ENCODE measurements at regions not wholly inside any gene's neighbourhood (a gene's known extent, or its start where the extent isn't known, plus 50 kb on each side); places are given as distances from the start of the nearest gene placed in this dataset.

DNA sequence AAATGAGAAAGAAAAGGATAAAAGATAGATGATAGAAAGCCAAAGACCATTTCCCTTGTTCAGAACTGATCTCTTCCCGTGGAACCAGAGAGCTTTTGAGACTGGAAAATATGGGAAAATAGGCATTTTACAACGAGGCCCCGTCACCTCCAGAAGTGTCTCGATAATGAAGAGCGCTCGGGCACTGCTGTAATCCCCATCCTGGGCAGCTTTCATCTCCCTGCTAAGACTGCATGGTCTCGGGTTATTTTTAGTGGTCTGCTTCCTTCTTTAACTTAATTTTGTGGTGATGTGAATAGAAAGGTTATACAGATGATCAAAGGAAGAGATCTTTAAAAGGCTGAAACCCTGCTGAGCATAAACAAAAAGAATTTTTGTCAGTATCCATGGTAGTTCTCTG, 176.6 kb downstream of the METTL4 start:
- Histone ChIP-seq H3K36me3 (ENCODE audit: control insufficient read depth, insufficient read depth, low read length) (no peaks in the 10 kb centered on the region), H3K27me3 (replicated peaks; ENCODE audit: control insufficient read depth, insufficient read depth, low read length) (no peaks in the 10 kb centered on the region; the same call in 1 of the 2 replicates), H3K4me3 (ENCODE audit: low read depth, low read length) (no peak overlapping the region), H3K4me1 (no peaks in the 10 kb centered on the region), H3K9me3 (no peaks in the 10 kb centered on the region)
- Mint-ChIP-seq H3K9me3 (ENCODE audit: unreplicated experiment) (no peaks in the 10 kb centered on the region), H3K27me3 (ENCODE audit: insufficient read depth, unreplicated experiment) (no peaks in the 10 kb centered on the region), H3K27ac (ENCODE audit: unreplicated experiment) (no peak overlapping the region), H3K36me3 (ENCODE audit: insufficient read depth, unreplicated experiment) (no peaks in the 10 kb centered on the region), H3K4me1 (ENCODE audit: low read depth, unreplicated experiment) (no peaks in the 10 kb centered on the region), H3K4me3 (ENCODE audit: unreplicated experiment) (no peak overlapping the region)
- ChIA-PET POLR2A (no interaction called here), CTCF (no interaction called here)
- DNase-seq = no peak
- BruUV-seq (replicated peaks) = no TSS peak
- intact Hi-C loops (cut with micrococcal nuclease; ENCODE audit: unreplicated experiment) = no loop called here
- TF ChIP-seq, protein P1, sequence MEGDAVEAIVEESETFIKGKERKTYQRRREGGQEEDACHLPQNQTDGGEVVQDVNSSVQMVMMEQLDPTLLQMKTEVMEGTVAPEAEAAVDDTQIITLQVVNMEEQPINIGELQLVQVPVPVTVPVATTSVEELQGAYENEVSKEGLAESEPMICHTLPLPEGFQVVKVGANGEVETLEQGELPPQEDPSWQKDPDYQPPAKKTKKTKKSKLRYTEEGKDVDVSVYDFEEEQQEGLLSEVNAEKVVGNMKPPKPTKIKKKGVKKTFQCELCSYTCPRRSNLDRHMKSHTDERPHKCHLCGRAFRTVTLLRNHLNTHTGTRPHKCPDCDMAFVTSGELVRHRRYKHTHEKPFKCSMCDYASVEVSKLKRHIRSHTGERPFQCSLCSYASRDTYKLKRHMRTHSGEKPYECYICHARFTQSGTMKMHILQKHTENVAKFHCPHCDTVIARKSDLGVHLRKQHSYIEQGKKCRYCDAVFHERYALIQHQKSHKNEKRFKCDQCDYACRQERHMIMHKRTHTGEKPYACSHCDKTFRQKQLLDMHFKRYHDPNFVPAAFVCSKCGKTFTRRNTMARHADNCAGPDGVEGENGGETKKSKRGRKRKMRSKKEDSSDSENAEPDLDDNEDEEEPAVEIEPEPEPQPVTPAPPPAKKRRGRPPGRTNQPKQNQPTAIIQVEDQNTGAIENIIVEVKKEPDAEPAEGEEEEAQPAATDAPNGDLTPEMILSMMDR (IDR thresholded peaks at IDR 0.05; ENCODE audit: insufficient read depth in 1 of 2, low read depth in 1 of 2, low read length in 1 of 2, severe bottlenecking in 1 of 2, unreplicated experiment in 1 of 2) = no peak

DNA sequence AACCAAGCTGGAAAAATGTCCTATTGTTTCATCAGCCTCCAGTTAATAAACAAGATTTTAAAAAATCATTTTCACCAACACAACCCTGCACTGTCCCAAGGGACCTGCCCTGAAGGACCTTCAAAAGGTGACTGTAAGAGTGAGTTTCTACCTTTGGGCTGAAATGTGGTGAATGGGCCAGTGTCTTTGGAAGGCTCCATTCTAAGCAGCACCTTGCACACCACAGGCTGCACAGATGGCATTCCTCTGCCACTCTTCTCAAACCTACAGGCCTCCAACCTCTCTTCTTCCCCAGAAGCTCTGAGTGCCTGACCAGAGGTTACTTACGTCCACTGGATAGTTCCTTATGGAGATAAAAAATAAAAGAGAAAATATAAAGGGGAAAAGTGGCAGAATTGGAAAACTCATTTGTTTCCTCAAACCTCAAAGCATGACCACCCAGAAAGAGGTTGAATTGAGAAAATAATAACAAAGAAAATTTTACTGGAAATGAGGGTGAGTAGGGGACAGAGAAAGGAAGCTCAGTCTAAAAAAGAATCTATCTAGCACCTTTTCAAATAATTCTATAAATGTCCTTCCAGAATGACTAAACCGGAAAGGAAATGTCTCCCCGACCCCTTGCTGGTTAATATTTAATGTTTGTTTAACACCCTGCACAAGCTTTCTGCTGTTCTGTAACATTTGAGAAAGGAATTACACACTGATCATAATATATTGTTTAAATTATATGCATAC, 175.7 kb downstream of the METTL4 start:
- Mint-ChIP-seq H3K4me3 (ENCODE audit: unreplicated experiment) (no peak overlapping the region), H3K27ac (ENCODE audit: unreplicated experiment) (no peak overlapping the region), H3K4me1 (ENCODE audit: low read depth, unreplicated experiment) (no peaks in the 10 kb centered on the region), H3K27me3 (ENCODE audit: insufficient read depth, unreplicated experiment) (no peaks in the 10 kb centered on the region), H3K36me3 (ENCODE audit: insufficient read depth, unreplicated experiment) (no peaks in the 10 kb centered on the region), H3K9me3 (ENCODE audit: unreplicated experiment) (no peaks in the 10 kb centered on the region)
- Histone ChIP-seq H3K4me3 (ENCODE audit: low read depth, low read length) (no peak overlapping the region), H3K4me1 (no peaks in the 10 kb centered on the region), H3K27me3 (replicated peaks; ENCODE audit: control insufficient read depth, insufficient read depth, low read length) (no peaks in the 10 kb centered on the region; the same call in 1 of the 2 replicates), H3K9me3 (no peaks in the 10 kb centered on the region), H3K36me3 (ENCODE audit: control insufficient read depth, insufficient read depth, low read length) (no peaks in the 10 kb centered on the region)
- intact Hi-C loops (cut with micrococcal nuclease; ENCODE audit: unreplicated experiment) = no loop called here
- ChIA-PET CTCF (no interaction called here), POLR2A (no interaction called here)
- DNase-seq = no peak
- TF ChIP-seq, protein P1 (IDR thresholded peaks at IDR 0.05; ENCODE audit: insufficient read depth in 1 of 2, low read depth in 1 of 2, low read length in 1 of 2, severe bottlenecking in 1 of 2, unreplicated experiment in 1 of 2) = no peak
- BruUV-seq (replicated peaks) = no TSS peak

DNA sequence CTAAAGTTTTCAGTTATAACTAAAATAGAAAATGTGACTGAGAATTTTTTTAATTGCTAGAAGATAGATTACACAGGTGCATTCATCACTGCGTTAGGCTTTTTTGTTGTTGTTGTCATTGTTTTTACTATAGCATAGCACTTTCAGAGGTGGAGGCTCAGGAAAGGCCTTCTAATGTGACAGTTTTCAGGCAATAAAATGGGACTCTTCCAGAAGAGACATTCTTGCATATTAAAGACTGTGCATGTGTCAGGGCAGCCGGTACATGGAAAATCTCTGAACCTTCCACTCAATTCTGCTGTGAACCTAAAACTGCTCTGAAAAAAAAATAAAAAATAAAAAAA, 175.2 kb downstream of the METTL4 start:
- no peak overlapping the region for H3K4me3 Mint-ChIP-seq (ENCODE audit: unreplicated experiment)
- no peak for DNase-seq
- CTCF ChIA-PET = no interaction called here
- no peaks in the 10 kb centered on the region for H3K9me3 ChIP-seq
- H3K4me1 ChIP-seq = no peaks in the 10 kb centered on the region
- H3K9me3 Mint-ChIP-seq (ENCODE audit: unreplicated experiment) = no peaks in the 10 kb centered on the region
- no peaks in the 10 kb centered on the region for H3K36me3 Mint-ChIP-seq (ENCODE audit: insufficient read depth, unreplicated experiment)
- intact Hi-C loops (cut with micrococcal nuclease; ENCODE audit: unreplicated experiment) = no loop called here
- BruUV-seq (replicated peaks) = no TSS peak
- H3K36me3 ChIP-seq (ENCODE audit: control insufficient read depth, insufficient read depth, low read length) = no peaks in the 10 kb centered on the region
- no peaks in the 10 kb centered on the region for H3K4me1 Mint-ChIP-seq (ENCODE audit: low read depth, unreplicated experiment)
- no peaks in the 10 kb centered on the region; the same call in 1 of the 2 replicates for H3K27me3 ChIP-seq (replicated peaks; ENCODE audit: control insufficient read depth, insufficient read depth, low read length)
- no peaks in the 10 kb centered on the region for H3K27me3 Mint-ChIP-seq (ENCODE audit: insufficient read depth, unreplicated experiment)
- no peak overlapping the region for H3K27ac Mint-ChIP-seq (ENCODE audit: unreplicated experiment)
- POLR2A ChIA-PET = no interaction called here
- H3K4me3 ChIP-seq (ENCODE audit: low read depth, low read length) = no peak overlapping the region
- TF ChIP-seq, protein P1 (IDR thresholded peaks at IDR 0.05; ENCODE audit: insufficient read depth in 1 of 2, low read depth in 1 of 2, low read length in 1 of 2, severe bottlenecking in 1 of 2, unreplicated experiment in 1 of 2) = no peak

All from Caco-2 (cell line).